ENCODE measurements at regions not wholly inside any gene's neighbourhood (a gene's known extent, or its start where the extent isn't known, plus 50 kb on each side); places are given as distances from the start of the nearest gene placed in this dataset.
A peak's percentile ranks its signal among the peaks of the same experiment; 100 is the strongest.
"Not testable (repeated sequence)": the region's sequence is repeated elsewhere in the genome, so short reads cannot be mapped to it uniquely, and the experiment has no call there.

GRCh38 chr1:5729636-5730145, 262.5 kb downstream of the NPHP4 start:
- DNase-seq = no peak
- H3K9me3 ChIP-seq = no peaks in the 10 kb centered on the region
- no peak overlapping the region for H3K27ac ChIP-seq (ENCODE audit: low read length)
- Mint-ChIP-seq H3K27me3 (peaks cover 15 to 27% of the 10 kb centered on the region in 2 donors), H3K9me3 (no peaks in the 10 kb centered on the region), H3K27ac (no peak overlapping the region), H3K4me3 (no peak overlapping the region), H3K4me1 (peaks cover 0 to 8% (median 0%) of the 10 kb centered on the region in 3 donors), H3K36me3 (no peaks in the 10 kb centered on the region)
- peaks cover 0 to 44% of the 10 kb centered on the region in 2 experiments for H3K27me3 ChIP-seq (replicated peaks in 1 of 2; ENCODE audit: control insufficient read depth in 2 of 2, extremely low read depth in 1 of 2, insufficient read depth in 2 of 2, low read length in 1 of 2)
- 62% methylated on average over 4 of the region's 4 CpGs for WGBS (ENCODE audit: insufficient coverage)
- ChIA-PET POLR2A (no interaction called here), CTCF (no interaction called here)
- no peak for ATAC-seq (replicated peaks in 1 of 4)
- no peak overlapping the region for H3K4me3 ChIP-seq (ENCODE audit: control insufficient read depth in 1 of 2, extremely low read depth in 1 of 2, low read length in 1 of 2)
- no peaks in the 10 kb centered on the region for H3K4me1 ChIP-seq (ENCODE audit: control insufficient read depth in 1 of 2, extremely low read depth in 1 of 2, insufficient read depth in 2 of 2, low read length in 2 of 2)
- H3K36me3 ChIP-seq (ENCODE audit: control insufficient read depth in 2 of 2, extremely low read depth in 1 of 2, insufficient read depth in 1 of 2, low read length in 1 of 2) = no peaks in the 10 kb centered on the region

GRCh38 chr1:5728663-5729355, 263.4 kb downstream of the NPHP4 start:
- Mint-ChIP-seq H3K4me3 (no peak overlapping the region), H3K27ac (no peak overlapping the region), H3K36me3 (no peaks in the 10 kb centered on the region), H3K9me3 (peaks cover 0 to 6% (median 0%) of the 10 kb centered on the region in 3 donors), H3K27me3 (peaks cover 11 to 24% of the 10 kb centered on the region in 2 donors), H3K4me1 (peaks cover 0 to 8% (median 0%) of the 10 kb centered on the region in 3 donors)
- DNase-seq (no peak), ATAC-seq (replicated peaks in 1 of 4) (no peak)
- WGBS (ENCODE audit: insufficient coverage) = 72% methylated on average over 2 of the region's 5 CpGs
- H3K36me3 ChIP-seq (ENCODE audit: control insufficient read depth in 2 of 2, extremely low read depth in 1 of 2, insufficient read depth in 1 of 2, low read length in 1 of 2) = no peaks in the 10 kb centered on the region
- no peaks in the 10 kb centered on the region for H3K9me3 ChIP-seq
- H3K27me3 ChIP-seq (replicated peaks in 1 of 2; ENCODE audit: control insufficient read depth in 2 of 2, extremely low read depth in 1 of 2, insufficient read depth in 2 of 2, low read length in 1 of 2) = peaks cover 0 to 39% of the 10 kb centered on the region in 2 experiments
- no peak overlapping the region for H3K27ac ChIP-seq (ENCODE audit: low read length)
- POLR2A ChIA-PET = interaction anchor here in 1 of 2 donors (0.5 kb wide), 1 partner anchor 589 kb away, joined by 5 read pairs; no protein-coding TSS in a partner anchor
- no peak overlapping the region for H3K4me3 ChIP-seq (ENCODE audit: control insufficient read depth in 1 of 2, extremely low read depth in 1 of 2, low read length in 1 of 2)
- CTCF ChIA-PET = no interaction called here
- H3K4me1 ChIP-seq (ENCODE audit: control insufficient read depth in 1 of 2, extremely low read depth in 1 of 2, insufficient read depth in 2 of 2, low read length in 2 of 2) = no peaks in the 10 kb centered on the region

GRCh38 chr1:5727871-5728643, 264.2 kb downstream of the NPHP4 start:
- H3K4me3 ChIP-seq (ENCODE audit: control insufficient read depth in 1 of 2, extremely low read depth in 1 of 2, low read length in 1 of 2) = no peak overlapping the region
- Mint-ChIP-seq H3K9me3 (peaks cover 0 to 12% (median 0%) of the 10 kb centered on the region in 3 donors), H3K4me1 (peaks cover 0 to 8% (median 0%) of the 10 kb centered on the region in 3 donors), H3K27me3 (peaks cover 11 to 21% of the 10 kb centered on the region in 2 donors), H3K36me3 (no peaks in the 10 kb centered on the region), H3K27ac (no peak overlapping the region), H3K4me3 (no peak overlapping the region)
- DNase-seq (peak in 5 of 35 experiments; percentile 3 to 30 (median 8)), ATAC-seq (replicated peaks in 1 of 4) (no peak)
- no peak overlapping the region for H3K27ac ChIP-seq (ENCODE audit: low read length)
- ChIA-PET POLR2A (interaction anchor here in 1 of 2 donors (0.5 kb wide), 1 partner anchor 589 kb away, joined by 5 read pairs; no protein-coding TSS in a partner anchor), CTCF (no interaction called here)
- WGBS (ENCODE audit: insufficient coverage) = 72% methylated on average over 11 of the region's 17 CpGs
- H3K4me1 ChIP-seq (ENCODE audit: control insufficient read depth in 1 of 2, extremely low read depth in 1 of 2, insufficient read depth in 2 of 2, low read length in 2 of 2) = no peaks in the 10 kb centered on the region
- no peaks in the 10 kb centered on the region for H3K36me3 ChIP-seq (ENCODE audit: control insufficient read depth in 2 of 2, extremely low read depth in 1 of 2, insufficient read depth in 1 of 2, low read length in 1 of 2)
- no peaks in the 10 kb centered on the region for H3K9me3 ChIP-seq
- peaks cover 0 to 36% of the 10 kb centered on the region in 2 experiments for H3K27me3 ChIP-seq (replicated peaks in 1 of 2; ENCODE audit: control insufficient read depth in 2 of 2, extremely low read depth in 1 of 2, insufficient read depth in 2 of 2, low read length in 1 of 2)

GRCh38 chr1:5727191-5727590, 265.0 kb downstream of the NPHP4 start:
- DNase-seq (no peak), ATAC-seq (replicated peaks in 1 of 4) (no peak)
- H3K36me3 ChIP-seq (ENCODE audit: control insufficient read depth in 2 of 2, extremely low read depth in 1 of 2, insufficient read depth in 1 of 2, low read length in 1 of 2) = no peaks in the 10 kb centered on the region
- Mint-ChIP-seq H3K36me3 (no peaks in the 10 kb centered on the region), H3K4me3 (no peak overlapping the region), H3K9me3 (peaks cover 0 to 12% (median 0%) of the 10 kb centered on the region in 3 donors), H3K4me1 (peaks cover 0 to 8% (median 0%) of the 10 kb centered on the region in 3 donors), H3K27me3 (peaks cover 11 to 21% of the 10 kb centered on the region in 2 donors), H3K27ac (no peak overlapping the region)
- H3K9me3 ChIP-seq = no peaks in the 10 kb centered on the region
- no peaks in the 10 kb centered on the region for H3K4me1 ChIP-seq (ENCODE audit: control insufficient read depth in 1 of 2, extremely low read depth in 1 of 2, insufficient read depth in 2 of 2, low read length in 2 of 2)
- no peak overlapping the region for H3K27ac ChIP-seq (ENCODE audit: low read length)
- no peak overlapping the region for H3K4me3 ChIP-seq (ENCODE audit: control insufficient read depth in 1 of 2, extremely low read depth in 1 of 2, low read length in 1 of 2)
- H3K27me3 ChIP-seq (replicated peaks in 1 of 2; ENCODE audit: control insufficient read depth in 2 of 2, extremely low read depth in 1 of 2, insufficient read depth in 2 of 2, low read length in 1 of 2) = peaks cover 0 to 36% of the 10 kb centered on the region in 2 experiments
- CTCF ChIA-PET = no interaction called here
- POLR2A ChIA-PET = no interaction called here

GRCh38 chr1:5726586-5727184, 265.5 kb downstream of the NPHP4 start:
- H3K36me3 Mint-ChIP-seq; H3K4me3 ChIP-seq (ENCODE audit: control insufficient read depth in 1 of 2, extremely low read depth in 1 of 2, low read length in 1 of 2); H3K27ac ChIP-seq (ENCODE audit: low read length); H3K27ac Mint-ChIP-seq; POLR2A ChIA-PET; H3K9me3 ChIP-seq; CTCF ChIA-PET; ATAC-seq (replicated peaks in 1 of 4); H3K36me3 ChIP-seq (ENCODE audit: control insufficient read depth in 2 of 2, extremely low read depth in 1 of 2, insufficient read depth in 1 of 2, low read length in 1 of 2); DNase-seq; H3K4me1 Mint-ChIP-seq; H3K4me3 Mint-ChIP-seq; H3K4me1 ChIP-seq (ENCODE audit: control insufficient read depth in 1 of 2, extremely low read depth in 1 of 2, insufficient read depth in 2 of 2, low read length in 2 of 2): not testable (repeated sequence)
- Mint-ChIP-seq H3K27me3 (peaks cover 11 to 21% of the 10 kb centered on the region in 2 donors), H3K9me3 (peaks cover 0 to 12% (median 0%) of the 10 kb centered on the region in 3 donors)
- H3K27me3 ChIP-seq (replicated peaks in 1 of 2; ENCODE audit: control insufficient read depth in 2 of 2, extremely low read depth in 1 of 2, insufficient read depth in 2 of 2, low read length in 1 of 2) = peaks cover 0 to 40% of the 10 kb centered on the region in 2 experiments
- 65% methylated on average over 6 of the region's 13 CpGs for WGBS (ENCODE audit: insufficient coverage)

- Histone ChIP-seq H3K36me3 (ENCODE audit: control insufficient read depth in 2 of 2, extremely low read depth in 1 of 2, insufficient read depth in 1 of 2, low read length in 1 of 2) (no peaks in the 10 kb centered on the region), H3K4me3 (ENCODE audit: control insufficient read depth in 1 of 2, extremely low read depth in 1 of 2, low read length in 1 of 2) (no peak overlapping the region), H3K9me3 (no peaks in the 10 kb centered on the region), H3K27me3 (replicated peaks in 1 of 2; ENCODE audit: control insufficient read depth in 2 of 2, extremely low read depth in 1 of 2, insufficient read depth in 2 of 2, low read length in 1 of 2) (peaks cover 0 to 36% of the 10 kb centered on the region in 2 experiments), H3K4me1 (ENCODE audit: control insufficient read depth in 1 of 2, extremely low read depth in 1 of 2, insufficient read depth in 2 of 2, low read length in 2 of 2) (no peaks in the 10 kb centered on the region), H3K27ac (ENCODE audit: low read length) (no peak overlapping the region)
- Mint-ChIP-seq H3K27me3 (peaks cover 11 to 19% of the 10 kb centered on the region in 2 donors), H3K9me3 (peaks cover 0 to 12% (median 0%) of the 10 kb centered on the region in 3 donors), H3K36me3 (no peaks in the 10 kb centered on the region), H3K4me3 (no peak overlapping the region), H3K4me1 (peaks cover 0 to 8% (median 0%) of the 10 kb centered on the region in 3 donors), H3K27ac (no peak overlapping the region)
- 77% methylated on average over 8 of the region's 14 CpGs for WGBS (ENCODE audit: insufficient coverage)
- DNase-seq (no peak), ATAC-seq (replicated peaks in 1 of 4) (no peak)
- POLR2A ChIA-PET = no interaction called here
- CTCF ChIA-PET = no interaction called here
These were observed 266.2 kb downstream of the NPHP4 start for GRCh38 chr1:5725855-5726585.
